HFFc6 (cell line): ENCODE measurements at regions not wholly inside any gene's neighbourhood (a gene's known extent, or its start where the extent isn't known, plus 50 kb on each side); places are given as distances from the start of the nearest gene placed in this dataset.

Source experiments
- DNase-seq: peaks from one replicate; pipeline ENCODE4 v3.0.0-alpha.2; 2018
- H3K27ac Mint-ChIP-seq: 2 replicates; pipeline ENCODE4 v1.8.0; 2020; ENCODE audit warnings: mild to moderate bottlenecking, mixed read lengths
- H3K27me3 Mint-ChIP-seq: 2 replicates; pipeline ENCODE4 v1.8.0; 2021; ENCODE audit warnings: mild to moderate bottlenecking, moderate library complexity, mixed read lengths; ENCODE audit not compliant: insufficient read depth
- H3K36me3 Mint-ChIP-seq: 2 replicates; pipeline ENCODE4 v1.8.0; 2021; ENCODE audit warnings: low read depth, mixed read lengths
- H3K4me1 Mint-ChIP-seq: 2 replicates; pipeline ENCODE4 v1.8.0; 2020; ENCODE audit warnings: low read depth, mixed read lengths
- H3K4me3 Mint-ChIP-seq: 2 replicates; pipeline ENCODE4 v1.8.0; 2020; ENCODE audit warnings: mild to moderate bottlenecking, moderate library complexity, mixed read lengths
- H3K9me3 Mint-ChIP-seq: 2 replicates; pipeline ENCODE4 v1.8.0; 2020; ENCODE audit warnings: mild to moderate bottlenecking, mixed read lengths
- CTCF ChIP-seq: fragments of 200-600 bp; sonication (generic); IDR thresholded peaks from 2 replicates; pipeline ENCODE4 v1.5.0; 2021; ENCODE audit warnings: antibody characterized with exemption, mild to moderate bottlenecking

GRCh38 chr7:115410972-115411686 is 489.2 kb downstream of the MDFIC start:
- H3K27me3 Mint-ChIP-seq, result no peaks in the 10 kb centered on the region
- DNase-seq, result no peak
- H3K9me3 Mint-ChIP-seq, result no peaks in the 10 kb centered on the region
- H3K27ac Mint-ChIP-seq, result no peak overlapping the region
- no peak for TF ChIP-seq CTCF
- no peaks in the 10 kb centered on the region for H3K36me3 Mint-ChIP-seq
- H3K4me3 Mint-ChIP-seq, result no peak overlapping the region
- no peaks in the 10 kb centered on the region for H3K4me1 Mint-ChIP-seq

- H3K4me1 Mint-ChIP-seq, result no peaks in the 10 kb centered on the region
These were observed 488.5 kb downstream of the MDFIC start for GRCh38 chr7:115410434-115410820.

GRCh38 chr7:115409682-115410433 is 488.0 kb downstream of the MDFIC start:
- Mint-ChIP-seq H3K4me1 (no peaks in the 10 kb centered on the region), H3K27ac (no peak overlapping the region), H3K27me3 (no peaks in the 10 kb centered on the region), H3K9me3 (no peaks in the 10 kb centered on the region), H3K36me3 (no peaks in the 10 kb centered on the region), H3K4me3 (no peak overlapping the region)
- TF ChIP-seq CTCF, result no peak
- no peak for DNase-seq

More at GRCh38 chr7:115410434-115410820, 488.5 kb downstream of the MDFIC start:
- H3K27me3 Mint-ChIP-seq, result no peaks in the 10 kb centered on the region
- no peaks in the 10 kb centered on the region for H3K36me3 Mint-ChIP-seq
- no peak for DNase-seq
- no peaks in the 10 kb centered on the region for H3K9me3 Mint-ChIP-seq
- no peak overlapping the region for H3K4me3 Mint-ChIP-seq
- H3K27ac Mint-ChIP-seq, result no peak overlapping the region
- no peak for TF ChIP-seq CTCF

- H3K36me3 Mint-ChIP-seq, result peaks cover 4% of the 10 kb centered on the region; the same call in 1 of the 2 replicates
- no peaks in the 10 kb centered on the region for H3K4me1 Mint-ChIP-seq
- DNase-seq, result no peak
- no peak overlapping the region for H3K4me3 Mint-ChIP-seq
- no peak overlapping the region for H3K27ac Mint-ChIP-seq
- H3K27me3 Mint-ChIP-seq, result no peaks in the 10 kb centered on the region
- no peak for TF ChIP-seq CTCF
- H3K9me3 Mint-ChIP-seq, result no peaks in the 10 kb centered on the region
These were observed 484.3 kb downstream of the MDFIC start for GRCh38 chr7:115406219-115406618.

- no peaks in the 10 kb centered on the region; the same call in 1 of the 2 replicates for H3K27me3 Mint-ChIP-seq
- no peak for TF ChIP-seq CTCF
- H3K36me3 Mint-ChIP-seq, result no peaks in the 10 kb centered on the region
- H3K9me3 Mint-ChIP-seq, result no peaks in the 10 kb centered on the region
- no peak overlapping the region for H3K27ac Mint-ChIP-seq
- DNase-seq, result no peak
- no peak overlapping the region for H3K4me3 Mint-ChIP-seq
- no peaks in the 10 kb centered on the region for H3K4me1 Mint-ChIP-seq
These were observed 465.2 kb downstream of the MDFIC start for GRCh38 chr7:115387137-115387536.
